VCaP (cell line): ENCODE measurements at regions not wholly inside any gene's neighbourhood (a gene's known extent, or its start where the extent isn't known, plus 50 kb on each side); places are given as distances from the start of the nearest gene placed in this dataset.

Experiments used
- H3K27ac ChIP-seq: fragments of 450-650 bp; 2 replicates; pipeline ENCODE4 v1.5.1; 2017
- TF ChIP-seq, protein P1 (sequence below): fragments of 450-650 bp; conservative IDR thresholded peaks from 2 replicates; pipeline ENCODE4 v1.5.1; 2017; ENCODE audit warnings: mild to moderate bottlenecking, moderate library complexity

GRCh38 chr15:62643572-62643971 lies 399.0 kb upstream of the TPM1 start:
- TF ChIP-seq, protein P1, sequence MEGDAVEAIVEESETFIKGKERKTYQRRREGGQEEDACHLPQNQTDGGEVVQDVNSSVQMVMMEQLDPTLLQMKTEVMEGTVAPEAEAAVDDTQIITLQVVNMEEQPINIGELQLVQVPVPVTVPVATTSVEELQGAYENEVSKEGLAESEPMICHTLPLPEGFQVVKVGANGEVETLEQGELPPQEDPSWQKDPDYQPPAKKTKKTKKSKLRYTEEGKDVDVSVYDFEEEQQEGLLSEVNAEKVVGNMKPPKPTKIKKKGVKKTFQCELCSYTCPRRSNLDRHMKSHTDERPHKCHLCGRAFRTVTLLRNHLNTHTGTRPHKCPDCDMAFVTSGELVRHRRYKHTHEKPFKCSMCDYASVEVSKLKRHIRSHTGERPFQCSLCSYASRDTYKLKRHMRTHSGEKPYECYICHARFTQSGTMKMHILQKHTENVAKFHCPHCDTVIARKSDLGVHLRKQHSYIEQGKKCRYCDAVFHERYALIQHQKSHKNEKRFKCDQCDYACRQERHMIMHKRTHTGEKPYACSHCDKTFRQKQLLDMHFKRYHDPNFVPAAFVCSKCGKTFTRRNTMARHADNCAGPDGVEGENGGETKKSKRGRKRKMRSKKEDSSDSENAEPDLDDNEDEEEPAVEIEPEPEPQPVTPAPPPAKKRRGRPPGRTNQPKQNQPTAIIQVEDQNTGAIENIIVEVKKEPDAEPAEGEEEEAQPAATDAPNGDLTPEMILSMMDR: no peak
- H3K27ac ChIP-seq: no peak overlapping the region

GRCh38 chr15:62644216-62644888 lies 398.2 kb upstream of the TPM1 start:
- no peak overlapping the region for H3K27ac ChIP-seq
- TF ChIP-seq, protein P1: no peak

- TF ChIP-seq, protein P1: no peak
- no peak overlapping the region for H3K27ac ChIP-seq
Measured at GRCh38 chr15:62644889-62645742, 397.4 kb upstream of the TPM1 start.

DNA sequence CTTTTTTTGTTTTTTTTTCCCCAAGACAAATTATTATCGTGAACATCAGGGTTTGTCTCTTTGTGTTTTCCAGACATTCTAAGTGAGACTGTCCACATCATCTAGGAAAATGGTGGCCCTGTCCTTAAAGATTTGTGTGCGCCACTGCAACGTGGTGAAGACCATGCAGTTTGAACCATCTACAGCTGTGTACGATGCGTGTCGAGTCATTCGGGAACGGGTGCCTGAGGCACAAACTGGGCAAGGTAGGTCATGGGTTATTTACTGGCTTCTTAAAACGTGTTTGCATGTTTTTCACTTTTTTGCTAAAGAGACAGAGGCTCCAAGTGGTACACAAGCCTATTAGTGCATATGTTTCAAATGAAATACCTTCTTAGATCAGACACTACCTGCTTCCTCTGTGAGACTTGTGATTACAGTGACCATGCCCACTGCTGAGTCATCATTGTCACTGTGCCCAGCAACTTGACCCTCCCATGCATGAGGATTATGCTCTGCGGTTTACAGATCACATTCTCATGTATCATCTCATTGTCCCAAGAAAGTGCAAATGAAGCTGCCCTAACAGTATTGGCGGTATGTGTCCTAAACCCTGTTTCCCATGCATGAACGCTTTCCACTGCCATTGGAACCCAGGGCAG lies 395.2 kb upstream of the TPM1 start:
- TF ChIP-seq, protein P1: no peak
- no peak overlapping the region for H3K27ac ChIP-seq

- TF ChIP-seq, protein P1: no peak
Measured at GRCh38 chr15:62647843-62648505, 394.6 kb upstream of the TPM1 start.

GRCh38 chr15:62648954-62649353 lies 393.6 kb upstream of the TPM1 start:
- TF ChIP-seq, protein P1: peak; percentile 62
- no peak overlapping the region for H3K27ac ChIP-seq

More at GRCh38 chr15:62647843-62648505, 394.6 kb upstream of the TPM1 start:
- H3K27ac ChIP-seq: no peak overlapping the region
